HG02623 (cell line): ENCODE measurements at regions not wholly inside any gene's neighbourhood (a gene's known extent, or its start where the extent isn't known, plus 50 kb on each side); places are given as distances from the start of the nearest gene placed in this dataset.
"Not testable (repeated sequence)": the region's sequence is repeated elsewhere in the genome, so short reads cannot be mapped to it uniquely, and the experiment has no call there.

Source experiments
- ATAC-seq: cut with Tn5 transposase; IDR thresholded peaks from one replicate; pipeline ENCODE4 v1.9.1; 2021; ENCODE audit warnings: moderate library complexity; ENCODE audit not compliant: unreplicated experiment

DNA sequence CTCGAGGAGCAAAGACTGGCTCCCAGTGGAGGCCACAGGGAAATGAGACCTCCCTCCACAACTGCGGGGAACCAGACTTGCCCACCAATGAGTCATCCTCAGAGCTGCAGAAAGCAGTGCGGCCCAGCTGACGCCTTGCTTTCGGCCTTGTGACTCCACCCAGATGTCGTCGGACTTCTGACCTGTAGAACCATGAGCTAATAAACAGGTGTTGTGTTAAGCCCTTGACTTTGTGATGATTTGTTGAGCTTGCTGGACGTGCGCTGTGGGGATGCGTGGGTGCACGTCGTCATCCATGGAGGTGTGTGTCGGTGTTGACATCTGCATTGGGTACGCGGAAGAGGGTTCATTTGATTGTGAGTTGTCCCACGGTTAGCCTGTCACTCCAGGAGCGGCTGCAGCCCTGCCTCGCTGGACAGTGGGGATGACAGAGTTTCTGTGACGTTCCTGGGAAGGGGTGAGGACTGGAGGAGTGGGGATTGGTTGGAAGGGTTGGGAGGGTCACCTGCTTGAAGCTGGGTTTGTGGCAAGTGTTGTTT lies 154.1 kb downstream of the SH3BP4 start:
- ATAC-seq, result no peak

- ATAC-seq, result no peak
Measured at GRCh38 chr2:235106874-235107639, 155.2 kb downstream of the SH3BP4 start.

DNA sequence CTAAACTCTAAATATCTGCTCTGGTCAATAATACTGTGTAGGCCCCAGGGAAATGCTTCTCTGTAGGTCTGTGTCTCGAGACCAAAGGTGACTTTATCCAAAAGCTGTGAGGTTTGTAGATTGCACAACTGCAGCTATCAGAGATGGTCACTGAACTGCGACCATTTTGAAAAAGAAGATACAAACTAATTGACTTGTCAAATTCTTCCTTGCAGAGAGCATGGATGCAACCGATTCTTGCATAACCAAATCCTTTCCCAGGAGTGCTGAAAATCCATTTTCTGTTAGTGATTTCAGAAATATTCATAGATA lies 155.8 kb downstream of the SH3BP4 start:
- ATAC-seq, result no peak

DNA sequence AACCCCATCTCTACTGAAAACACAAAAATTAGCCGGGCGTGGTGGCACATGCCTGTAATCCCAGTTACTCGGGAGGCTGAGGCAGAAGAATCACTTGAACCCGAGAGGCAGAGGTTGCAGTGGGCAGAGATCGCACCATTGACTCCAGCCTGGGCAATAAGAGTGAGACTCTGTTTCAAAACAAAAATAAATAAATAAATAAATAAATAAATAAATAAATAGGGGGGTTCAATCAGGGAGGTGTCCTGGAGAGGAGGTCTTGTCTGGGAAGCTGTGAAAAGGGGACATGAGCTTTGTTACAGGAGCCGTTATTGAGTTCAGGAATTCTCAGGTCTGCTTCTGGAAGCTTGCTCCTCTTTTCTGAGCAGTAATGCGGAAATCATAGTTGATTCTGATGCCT lies 157.7 kb downstream of the SH3BP4 start:
- ATAC-seq, result not testable (repeated sequence)

DNA sequence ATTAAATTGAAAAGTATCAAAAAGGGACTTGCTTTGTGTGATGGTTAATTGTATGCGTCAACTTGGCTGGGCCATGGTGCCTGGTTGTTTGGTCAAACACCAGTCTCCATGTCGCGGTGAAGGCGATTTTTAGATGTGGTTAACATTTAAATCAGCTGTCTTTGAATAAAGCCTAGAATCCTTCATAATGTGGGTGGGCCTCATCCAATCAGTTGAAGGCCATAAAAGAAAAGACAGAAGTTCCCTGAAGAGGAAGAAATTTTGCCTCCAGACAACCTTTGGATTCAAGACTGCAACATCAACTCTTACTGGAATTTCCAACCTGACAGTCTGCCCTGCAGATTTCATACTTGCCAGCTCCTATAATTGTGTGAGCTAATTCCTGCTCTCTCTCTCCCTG lies 160.5 kb downstream of the SH3BP4 start:
- ATAC-seq, result no peak

DNA sequence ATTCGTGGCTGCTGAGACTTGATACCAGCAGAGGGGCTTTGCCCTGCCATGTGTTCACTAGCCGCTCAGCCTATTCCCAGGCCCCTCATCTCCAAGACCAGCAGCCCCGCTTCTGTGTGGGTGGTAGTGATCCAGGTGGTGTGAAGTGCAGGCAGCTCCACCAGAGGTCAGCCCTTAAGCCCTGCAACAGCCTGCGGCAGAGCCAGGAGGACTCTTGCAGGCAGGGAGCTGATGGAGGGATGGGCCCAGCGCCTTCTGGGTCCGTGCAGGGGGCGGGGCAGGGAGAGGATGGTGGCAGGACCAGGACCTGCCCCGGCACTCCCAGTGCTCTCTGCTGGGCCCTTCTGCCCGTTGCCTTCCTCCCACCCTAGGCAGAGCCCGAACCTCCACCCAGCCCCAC lies 162.0 kb downstream of the SH3BP4 start:
- no peak for ATAC-seq

- no peak for ATAC-seq
Measured at GRCh38 chr2:235114286-235114685, 162.5 kb downstream of the SH3BP4 start.

- no peak for ATAC-seq
Measured at GRCh38 chr2:235115521-235115920, 163.7 kb downstream of the SH3BP4 start.

DNA sequence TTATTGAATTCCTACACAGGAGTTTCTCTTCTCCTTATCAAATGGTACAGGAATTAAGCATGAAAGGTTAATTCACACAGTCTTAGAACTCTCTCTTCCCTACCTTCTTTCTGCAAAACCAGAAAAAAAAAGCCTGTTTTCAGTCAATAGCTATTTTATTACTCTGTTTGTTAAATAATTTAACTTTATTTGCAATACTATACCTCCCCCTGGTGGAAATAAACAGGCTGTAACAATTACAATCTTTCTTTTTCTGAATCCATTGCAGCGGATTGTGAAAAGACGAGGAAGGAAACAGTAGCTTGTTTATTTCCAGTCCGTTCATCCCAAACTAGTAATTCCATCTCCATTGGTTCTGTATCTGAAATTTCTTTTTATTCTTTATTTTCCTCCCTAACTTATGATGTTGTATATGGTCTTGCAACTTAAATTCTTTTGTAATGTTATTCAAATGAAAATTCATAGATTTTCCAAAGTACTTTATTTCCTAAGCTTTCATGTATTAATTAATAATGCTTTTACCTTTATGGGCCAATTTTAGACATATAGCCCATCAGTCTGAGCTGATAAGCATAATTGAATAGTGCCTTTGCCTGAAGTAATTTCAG lies 165.2 kb downstream of the SH3BP4 start:
- no peak for ATAC-seq

GRCh38 chr2:235126768-235127167 lies 175.0 kb downstream of the SH3BP4 start:
- no peak for ATAC-seq

DNA sequence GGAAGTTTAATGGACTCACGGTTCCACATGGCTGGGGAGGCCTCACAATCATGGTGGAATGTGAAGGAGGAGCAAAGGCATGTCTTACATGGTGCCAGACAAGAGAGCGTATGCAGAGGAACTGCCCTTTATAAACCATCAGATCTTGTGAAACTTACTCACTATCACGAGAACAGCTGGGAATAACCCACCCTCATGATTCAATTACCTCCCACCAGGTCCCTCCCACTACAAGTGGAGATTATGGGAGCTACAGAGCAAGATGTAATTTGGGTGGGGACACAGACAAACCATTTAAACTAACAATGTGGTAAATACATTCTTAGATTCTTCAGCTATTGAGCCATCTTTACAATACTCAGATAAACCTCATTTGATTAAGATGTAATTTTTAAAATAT lies 176.1 kb downstream of the SH3BP4 start:
- no peak for ATAC-seq

DNA sequence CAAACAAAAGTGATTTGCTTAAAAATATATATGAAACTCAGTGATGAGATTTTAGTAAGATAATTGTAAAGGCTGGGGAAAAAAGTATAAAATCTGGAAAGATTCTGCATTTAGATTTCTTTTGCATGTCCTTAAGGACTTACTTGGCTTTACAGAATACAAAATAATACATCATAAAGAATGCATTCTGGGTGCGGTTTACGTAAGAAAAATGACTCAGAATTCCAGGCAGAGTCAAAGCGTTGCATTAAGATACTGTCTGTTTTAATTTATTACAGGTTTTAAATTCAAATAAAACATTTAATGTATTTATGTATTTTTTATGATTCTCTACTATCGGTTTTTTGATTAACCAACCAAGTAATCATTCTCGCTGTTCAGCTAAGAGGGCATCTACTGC lies 178.0 kb downstream of the SH3BP4 start:
- ATAC-seq, result no peak

GRCh38 chr2:235131334-235132305 lies 179.8 kb downstream of the SH3BP4 start:
- ATAC-seq, result no peak

DNA sequence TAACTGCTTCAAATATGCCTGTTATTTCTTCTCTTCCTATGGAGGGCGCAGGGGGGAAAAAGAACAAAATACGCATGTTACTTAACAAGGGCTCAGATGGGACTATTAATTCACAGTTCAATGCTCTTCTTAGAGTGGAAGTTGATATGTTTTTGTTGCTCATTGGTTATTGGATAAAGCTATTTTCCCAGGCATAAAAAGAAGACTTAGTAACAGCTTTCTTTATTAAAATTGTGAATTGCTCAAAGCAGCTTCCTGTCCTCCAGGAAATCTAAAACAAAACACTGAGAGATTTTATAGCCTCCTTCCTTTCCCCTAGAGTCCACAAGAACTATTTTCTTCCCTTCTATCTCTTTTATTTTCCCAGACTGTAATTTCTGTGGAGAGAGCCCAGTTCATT lies 180.8 kb downstream of the SH3BP4 start:
- no peak for ATAC-seq

DNA sequence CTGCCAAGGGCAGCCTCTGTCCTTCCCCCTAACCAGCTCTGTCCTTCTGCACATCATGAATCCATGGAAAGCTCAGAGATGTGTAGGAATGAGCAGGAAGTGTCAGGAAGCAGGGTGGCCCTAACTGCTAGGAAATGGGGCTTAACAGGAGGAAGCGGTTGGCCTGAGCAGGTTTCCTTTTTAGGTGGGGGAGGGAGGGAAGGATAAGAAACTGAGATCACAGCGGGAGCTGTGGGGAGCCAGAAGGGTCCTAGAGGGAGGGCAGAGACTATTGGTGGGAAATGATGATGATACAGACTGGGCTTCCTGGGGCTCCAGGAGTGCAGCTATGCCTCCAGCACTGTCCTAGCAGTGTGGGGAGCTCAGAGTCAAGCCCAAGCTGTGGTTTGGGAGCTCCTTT lies 182.0 kb downstream of the SH3BP4 start:
- no peak for ATAC-seq

- no peak for ATAC-seq
Measured at GRCh38 chr2:235134420-235134819, 182.6 kb downstream of the SH3BP4 start.

GRCh38 chr2:235135195-235135965 lies 183.6 kb downstream of the SH3BP4 start:
- no peak for ATAC-seq

- no peak for ATAC-seq
Measured at GRCh38 chr2:235135990-235136561, 184.3 kb downstream of the SH3BP4 start.

- ATAC-seq, result no peak
Measured at GRCh38 chr2:235138339-235138738, 186.5 kb downstream of the SH3BP4 start.
